ENCODE measurements at regions not wholly inside any gene's neighbourhood (a gene's known extent, or its start where the extent isn't known, plus 50 kb on each side); places are given as distances from the start of the nearest gene placed in this dataset.
"Not testable (repeated sequence)": the region's sequence is repeated elsewhere in the genome, so short reads cannot be mapped to it uniquely, and the experiment has no call there.

GRCh38 chr13:105671131-105671530, 864.3 kb downstream of the EFNB2 start:
- not testable (repeated sequence) for TF ChIP-seq POLR2A, CTCF, EP300 (IDR thresholded peaks at IDR 0.05)
